Neural cell (in vitro differentiated cells): ENCODE measurements at regions not wholly inside any gene's neighbourhood (a gene's known extent, or its start where the extent isn't known, plus 50 kb on each side); places are given as distances from the start of the nearest gene placed in this dataset.

Experiments used
- POLR2AphosphoS5 ChIP-seq: IDR thresholded peaks from 2 replicates; pipeline ENCODE4 v1.6.1; 2012
- TF ChIP-seq, protein P1 (sequence below): fragments of 450-650 bp; IDR thresholded peaks from 2 replicates; pipeline ENCODE4 v1.5.1; 2014; ENCODE audit warnings: antibody characterized with exemption, mild to moderate bottlenecking, moderate library complexity; ENCODE audit not compliant: poor library complexity, severe bottlenecking

DNA sequence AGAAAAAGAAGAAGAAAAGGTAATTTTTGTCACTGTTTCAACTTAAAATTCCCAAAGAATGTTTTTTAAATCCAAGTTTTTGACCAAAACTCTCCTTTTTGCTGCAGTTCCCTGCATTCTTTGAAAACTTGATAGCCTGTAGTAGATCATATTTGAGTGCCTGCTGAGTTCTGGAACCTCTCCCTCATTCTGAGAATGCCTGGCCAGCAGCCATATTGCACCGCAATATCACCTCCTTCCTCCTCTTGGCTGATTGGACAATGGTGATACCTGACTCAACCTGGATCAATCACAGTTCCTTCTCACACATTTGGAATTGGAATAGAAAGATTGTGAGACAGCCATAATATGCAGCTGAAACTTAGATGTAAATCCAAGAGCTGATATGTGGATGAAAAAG lies 97.6 kb upstream of the GAP43 start:
- TF ChIP-seq, protein P1, sequence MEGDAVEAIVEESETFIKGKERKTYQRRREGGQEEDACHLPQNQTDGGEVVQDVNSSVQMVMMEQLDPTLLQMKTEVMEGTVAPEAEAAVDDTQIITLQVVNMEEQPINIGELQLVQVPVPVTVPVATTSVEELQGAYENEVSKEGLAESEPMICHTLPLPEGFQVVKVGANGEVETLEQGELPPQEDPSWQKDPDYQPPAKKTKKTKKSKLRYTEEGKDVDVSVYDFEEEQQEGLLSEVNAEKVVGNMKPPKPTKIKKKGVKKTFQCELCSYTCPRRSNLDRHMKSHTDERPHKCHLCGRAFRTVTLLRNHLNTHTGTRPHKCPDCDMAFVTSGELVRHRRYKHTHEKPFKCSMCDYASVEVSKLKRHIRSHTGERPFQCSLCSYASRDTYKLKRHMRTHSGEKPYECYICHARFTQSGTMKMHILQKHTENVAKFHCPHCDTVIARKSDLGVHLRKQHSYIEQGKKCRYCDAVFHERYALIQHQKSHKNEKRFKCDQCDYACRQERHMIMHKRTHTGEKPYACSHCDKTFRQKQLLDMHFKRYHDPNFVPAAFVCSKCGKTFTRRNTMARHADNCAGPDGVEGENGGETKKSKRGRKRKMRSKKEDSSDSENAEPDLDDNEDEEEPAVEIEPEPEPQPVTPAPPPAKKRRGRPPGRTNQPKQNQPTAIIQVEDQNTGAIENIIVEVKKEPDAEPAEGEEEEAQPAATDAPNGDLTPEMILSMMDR = no peak
- TF ChIP-seq POLR2AphosphoS5 = no peak
